ENCODE measurements at regions not wholly inside any gene's neighbourhood (a gene's known extent, or its start where the extent isn't known, plus 50 kb on each side); places are given as distances from the start of the nearest gene placed in this dataset.

DNA sequence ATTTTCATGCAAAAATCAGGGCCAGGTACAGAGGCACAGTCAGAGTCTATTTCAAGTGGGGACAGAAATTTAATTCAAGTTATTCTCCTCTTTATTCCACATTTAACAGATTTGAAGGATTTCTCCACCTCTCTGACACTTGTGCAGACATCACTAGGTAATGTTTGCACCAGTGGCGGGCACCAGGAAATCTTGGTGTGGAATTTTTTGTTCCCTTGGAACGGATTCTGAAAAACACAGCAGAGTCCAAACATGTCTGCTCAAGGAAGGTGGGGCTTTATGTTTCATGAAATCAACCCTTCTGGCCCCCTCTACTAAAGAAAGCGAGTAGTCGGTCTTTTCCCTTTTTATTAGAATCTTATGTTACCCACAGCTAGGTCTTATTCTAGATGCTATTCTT is 271.2 kb upstream of the MDFIC2 start:
- H3K4me1 ChIP-seq, result no peaks in the 10 kb centered on the region
- TF ChIP-seq POLR2A (IDR thresholded peaks at IDR 0.05), result no peak
- H3K9me3 ChIP-seq, result no peaks in the 10 kb centered on the region
- no peak for ATAC-seq
- DNase-seq, result no peak
- in situ Hi-C loops (cut with MboI; ENCODE audit: low sequenced_read_pairs in 4 of 4), result no loop called here
- no peaks in the 10 kb centered on the region for H3K27me3 ChIP-seq
- H3K4me3 ChIP-seq, result no peak overlapping the region
- no peak overlapping the region for H3K27ac ChIP-seq
- H3K36me3 ChIP-seq, result no peaks in the 10 kb centered on the region
- intact Hi-C loops (cut with DNase I; ENCODE audit: low total_unique reads), result no loop called here

DNA sequence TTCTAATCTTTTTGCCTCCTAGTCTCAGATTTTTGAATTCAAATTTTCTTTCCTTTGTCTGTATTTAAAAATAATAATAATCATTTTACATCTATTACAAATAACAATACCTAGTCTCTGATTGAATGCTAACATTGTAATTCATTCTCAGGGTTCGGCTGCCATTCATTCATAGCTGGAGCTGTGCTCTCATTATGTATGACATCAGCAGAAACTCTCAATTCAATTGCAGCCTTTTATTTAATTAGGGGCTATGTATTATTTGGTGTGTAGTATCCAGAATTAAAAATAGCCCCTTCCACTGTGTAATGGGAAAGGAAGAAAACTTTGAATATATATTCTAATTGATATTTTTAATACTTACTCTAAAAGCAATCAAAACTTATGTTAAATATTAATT is 270.4 kb upstream of the MDFIC2 start:
- in situ Hi-C loops (cut with MboI; ENCODE audit: low sequenced_read_pairs in 4 of 4) (no loop called here), intact Hi-C loops (cut with DNase I; ENCODE audit: low total_unique reads) (no loop called here)
- H3K27me3 ChIP-seq, result no peaks in the 10 kb centered on the region
- no peaks in the 10 kb centered on the region for H3K9me3 ChIP-seq
- DNase-seq (no peak), ATAC-seq (no peak)
- no peak overlapping the region for H3K27ac ChIP-seq
- no peak overlapping the region for H3K4me3 ChIP-seq
- H3K36me3 ChIP-seq, result no peaks in the 10 kb centered on the region
- TF ChIP-seq, protein P1, sequence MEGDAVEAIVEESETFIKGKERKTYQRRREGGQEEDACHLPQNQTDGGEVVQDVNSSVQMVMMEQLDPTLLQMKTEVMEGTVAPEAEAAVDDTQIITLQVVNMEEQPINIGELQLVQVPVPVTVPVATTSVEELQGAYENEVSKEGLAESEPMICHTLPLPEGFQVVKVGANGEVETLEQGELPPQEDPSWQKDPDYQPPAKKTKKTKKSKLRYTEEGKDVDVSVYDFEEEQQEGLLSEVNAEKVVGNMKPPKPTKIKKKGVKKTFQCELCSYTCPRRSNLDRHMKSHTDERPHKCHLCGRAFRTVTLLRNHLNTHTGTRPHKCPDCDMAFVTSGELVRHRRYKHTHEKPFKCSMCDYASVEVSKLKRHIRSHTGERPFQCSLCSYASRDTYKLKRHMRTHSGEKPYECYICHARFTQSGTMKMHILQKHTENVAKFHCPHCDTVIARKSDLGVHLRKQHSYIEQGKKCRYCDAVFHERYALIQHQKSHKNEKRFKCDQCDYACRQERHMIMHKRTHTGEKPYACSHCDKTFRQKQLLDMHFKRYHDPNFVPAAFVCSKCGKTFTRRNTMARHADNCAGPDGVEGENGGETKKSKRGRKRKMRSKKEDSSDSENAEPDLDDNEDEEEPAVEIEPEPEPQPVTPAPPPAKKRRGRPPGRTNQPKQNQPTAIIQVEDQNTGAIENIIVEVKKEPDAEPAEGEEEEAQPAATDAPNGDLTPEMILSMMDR (IDR thresholded peaks at IDR 0.05 in 4 of 5, conservative IDR thresholded peaks at IDR 0.05 in 1 of 5), result no peak
- no peak for TF ChIP-seq POLR2A (IDR thresholded peaks at IDR 0.05)
- no peaks in the 10 kb centered on the region for H3K4me1 ChIP-seq

DNA sequence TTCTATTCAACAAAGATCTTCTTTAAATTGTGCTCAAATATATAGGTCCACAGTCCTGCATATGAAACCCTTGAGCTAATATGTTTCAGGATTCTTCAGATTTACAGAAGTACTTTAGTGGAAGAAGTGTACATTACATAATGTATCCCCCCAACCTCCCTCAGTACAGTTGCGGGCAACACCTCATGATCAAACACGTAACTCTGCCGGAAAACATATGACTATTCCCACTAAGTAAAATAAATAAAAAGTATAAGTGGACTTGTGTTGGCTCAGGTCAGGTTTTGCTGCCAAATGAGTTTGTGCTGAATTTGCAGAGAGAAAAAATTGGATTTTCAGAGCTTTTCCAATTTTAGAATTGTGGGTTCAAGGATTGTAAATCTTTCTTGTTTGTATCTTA is 267.6 kb upstream of the MDFIC2 start:
- ATAC-seq (no peak), DNase-seq (no peak)
- in situ Hi-C loops (cut with MboI; ENCODE audit: low sequenced_read_pairs in 4 of 4) (no loop called here), intact Hi-C loops (cut with DNase I; ENCODE audit: low total_unique reads) (no loop called here)
- Histone ChIP-seq H3K4me3 (no peak overlapping the region), H3K27me3 (peaks cover 0 to 3% (median 0%) of the 10 kb centered on the region in 3 donors), H3K4me1 (no peaks in the 10 kb centered on the region), H3K27ac (no peak overlapping the region), H3K36me3 (no peaks in the 10 kb centered on the region), H3K9me3 (no peaks in the 10 kb centered on the region)
- TF ChIP-seq, protein P1 (IDR thresholded peaks at IDR 0.05 in 4 of 5, conservative IDR thresholded peaks at IDR 0.05 in 1 of 5), result no peak
- no peak for TF ChIP-seq POLR2A (IDR thresholded peaks at IDR 0.05)

DNA sequence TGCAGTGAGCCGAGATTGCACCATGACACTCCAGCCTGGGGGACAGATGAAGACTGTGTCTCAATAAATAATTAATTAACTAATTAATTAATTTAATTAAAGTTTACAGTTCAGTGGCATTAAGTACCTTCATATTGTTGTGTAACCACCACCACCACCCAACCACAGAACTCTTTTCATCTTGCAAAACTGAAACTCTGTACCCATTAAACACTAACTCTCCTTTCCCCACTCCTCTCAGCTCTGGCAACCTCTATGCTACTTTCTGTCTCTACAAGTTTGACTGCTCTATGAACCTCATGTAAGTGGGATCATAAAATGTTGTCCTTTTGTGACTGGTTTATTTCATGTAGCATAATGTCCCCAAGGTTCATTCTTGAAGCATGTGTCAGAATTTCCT is 259.3 kb upstream of the MDFIC2 start:
- Histone ChIP-seq H3K27me3 (peaks cover 0 to under 1% (median 0%) of the 10 kb centered on the region in 3 donors), H3K36me3 (no peaks in the 10 kb centered on the region), H3K9me3 (no peaks in the 10 kb centered on the region), H3K4me3 (no peak overlapping the region), H3K4me1 (no peaks in the 10 kb centered on the region), H3K27ac (no peak overlapping the region)
- ATAC-seq (no peak), DNase-seq (no peak)
- in situ Hi-C loops (cut with MboI; ENCODE audit: low sequenced_read_pairs in 4 of 4), result loop anchor here in 1 of 4 donors (25.0 kb wide), 1 partner anchor 1091 kb away; no protein-coding TSS in a partner anchor
- TF ChIP-seq, protein P1 (IDR thresholded peaks at IDR 0.05 in 4 of 5, conservative IDR thresholded peaks at IDR 0.05 in 1 of 5), result no peak
- TF ChIP-seq POLR2A (IDR thresholded peaks at IDR 0.05), result no peak
- intact Hi-C loops (cut with DNase I; ENCODE audit: low total_unique reads), result no loop called here

DNA sequence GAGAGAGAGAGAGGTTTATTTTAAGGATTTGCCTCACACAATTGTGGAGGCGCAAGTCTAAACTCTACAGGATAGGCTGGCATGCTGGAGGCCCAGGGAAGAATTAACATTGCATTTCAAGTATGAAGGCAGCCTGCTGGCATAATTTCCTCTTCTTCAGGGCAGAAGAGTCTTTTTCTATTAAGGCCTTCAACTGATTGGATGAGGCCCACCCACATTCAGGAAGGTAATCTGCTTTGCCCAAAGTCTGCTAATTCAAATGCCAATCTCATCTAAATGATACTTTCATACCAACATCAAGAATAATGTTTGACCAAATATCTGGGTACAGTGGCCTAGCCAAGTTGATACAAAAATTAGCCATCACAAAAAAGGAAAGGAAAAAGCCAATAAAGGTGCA is 258.1 kb upstream of the MDFIC2 start:
- in situ Hi-C loops (cut with MboI; ENCODE audit: low sequenced_read_pairs in 4 of 4), result loop anchor here in 1 of 4 donors (25.0 kb wide), 1 partner anchor 1092 kb away; no protein-coding TSS in a partner anchor
- TF ChIP-seq POLR2A (IDR thresholded peaks at IDR 0.05), result no peak
- TF ChIP-seq, protein P1 (IDR thresholded peaks at IDR 0.05 in 4 of 5, conservative IDR thresholded peaks at IDR 0.05 in 1 of 5), result no peak
- ATAC-seq (no peak), DNase-seq (no peak)
- Histone ChIP-seq H3K9me3 (no peaks in the 10 kb centered on the region), H3K27ac (no peak overlapping the region), H3K36me3 (no peaks in the 10 kb centered on the region), H3K4me3 (no peak overlapping the region), H3K27me3 (no peaks in the 10 kb centered on the region), H3K4me1 (no peaks in the 10 kb centered on the region)
- intact Hi-C loops (cut with DNase I; ENCODE audit: low total_unique reads), result no loop called here

Measured in gastrocnemius medialis (tissue), 4 donors.